ENCODE measurements at regions not wholly inside any gene's neighbourhood (a gene's known extent, or its start where the extent isn't known, plus 50 kb on each side); places are given as distances from the start of the nearest gene placed in this dataset.
A peak's percentile ranks its signal among the peaks of the same experiment; 100 is the strongest.

DNA sequence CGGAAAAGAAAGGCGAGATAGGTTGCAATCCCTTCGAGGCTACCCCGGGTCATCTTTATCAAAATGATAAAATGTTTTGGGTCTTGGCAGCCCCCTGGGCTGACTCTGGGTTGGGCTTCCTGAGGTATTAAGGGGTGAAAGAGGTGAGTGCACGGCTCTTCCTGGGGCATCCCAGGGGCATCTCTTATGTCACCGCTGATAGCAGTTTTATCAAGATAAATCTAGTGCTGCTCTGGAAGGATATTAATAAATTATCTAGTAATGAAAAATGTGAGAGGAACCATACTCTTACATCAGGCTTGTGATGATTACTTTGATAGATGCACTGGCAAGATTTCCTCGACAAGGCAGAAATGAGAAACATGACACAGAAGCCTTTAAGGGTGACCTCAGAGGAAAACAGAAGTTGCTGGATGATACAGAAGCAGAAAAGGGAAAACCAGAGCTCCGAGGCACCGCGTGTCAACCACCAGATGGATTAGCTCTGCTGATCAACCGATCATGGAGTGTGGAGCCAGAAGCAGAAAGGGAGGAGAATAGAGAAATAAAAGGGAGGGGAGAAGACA is 491.3 kb downstream of the TMEM114 start:
- H3K27me3 ChIP-seq (ENCODE audit: control insufficient read depth in 5 of 5, insufficient read depth in 4 of 5, low read length in 5 of 5) = no peaks in the 10 kb centered on the region
- no peaks in the 10 kb centered on the region for H3K4me1 ChIP-seq (ENCODE audit: control insufficient read depth in 5 of 5, insufficient read depth in 5 of 5, low read length in 5 of 5)

DNA sequence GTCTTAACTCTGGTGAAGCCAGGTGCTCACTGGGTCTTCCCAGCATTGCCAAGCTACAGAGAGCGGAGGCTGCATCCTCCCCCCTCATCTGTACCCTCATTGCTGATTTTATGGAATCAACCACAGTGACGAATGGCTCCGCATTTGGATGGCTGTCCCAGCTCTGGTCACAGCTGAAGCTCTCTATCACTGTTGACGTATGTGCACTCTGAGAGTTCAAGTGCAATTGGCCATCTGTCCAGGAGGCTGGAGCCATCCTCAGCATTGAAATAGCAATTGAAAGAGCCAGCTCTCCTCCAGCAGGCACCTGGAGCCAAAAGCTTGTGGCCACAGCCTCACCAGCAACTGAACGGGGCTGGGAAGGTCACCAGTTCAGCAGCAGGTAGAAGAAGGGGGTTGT is 494.1 kb downstream of the TMEM114 start:
- Histone ChIP-seq H3K27ac (ENCODE audit: low read depth, low read length) (no peak overlapping the region), H3K4me3 (ENCODE audit: low read depth in 1 of 5, low read length in 5 of 5) (no peak overlapping the region), H3K36me3 (ENCODE audit: control insufficient read depth in 5 of 5, insufficient read depth in 5 of 5, low read length in 5 of 5) (no peaks in the 10 kb centered on the region), H3K27me3 (ENCODE audit: control insufficient read depth in 5 of 5, insufficient read depth in 4 of 5, low read length in 5 of 5) (no peaks in the 10 kb centered on the region), H3K4me1 (ENCODE audit: control insufficient read depth in 5 of 5, insufficient read depth in 5 of 5, low read length in 5 of 5) (no peaks in the 10 kb centered on the region), H3K9me3 (ENCODE audit: control insufficient read depth in 5 of 5, low read length in 5 of 5) (peaks cover 0 to 12% (median 0%) of the 10 kb centered on the region in 5 donors), H3K9ac (ENCODE audit: low read length in 5 of 5) (no peak overlapping the region)

More for the DNA sequence above, 491.3 kb downstream of the TMEM114 start:
- Histone ChIP-seq H3K36me3 (ENCODE audit: control insufficient read depth in 5 of 5, insufficient read depth in 5 of 5, low read length in 5 of 5) (no peaks in the 10 kb centered on the region), H3K4me3 (ENCODE audit: low read depth in 1 of 5, low read length in 5 of 5) (no peak overlapping the region), H3K27ac (ENCODE audit: low read depth, low read length) (no peak overlapping the region), H3K9me3 (ENCODE audit: control insufficient read depth in 5 of 5, low read length in 5 of 5) (peaks cover 0 to 13% (median 0%) of the 10 kb centered on the region in 5 donors), H3K9ac (ENCODE audit: low read length in 5 of 5) (no peak overlapping the region)

DNA sequence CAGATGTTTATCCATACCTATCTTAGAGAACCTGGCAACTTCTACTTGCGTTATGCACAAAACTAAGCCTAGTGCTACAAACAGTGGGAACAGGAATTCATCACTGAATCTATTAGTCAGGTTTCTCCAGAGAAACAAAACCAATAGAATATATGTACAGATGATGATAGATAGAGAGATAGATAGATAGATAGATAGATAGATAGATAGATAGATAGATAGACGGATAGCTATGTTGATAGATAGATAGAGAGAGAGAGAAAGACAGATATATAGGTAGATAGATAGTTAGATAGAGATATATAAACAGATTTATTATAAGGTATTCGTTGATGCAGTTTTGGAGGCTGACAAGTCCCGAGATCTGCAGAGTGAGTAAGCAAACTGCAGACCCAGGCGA is 495.6 kb downstream of the TMEM114 start:
- Histone ChIP-seq H3K27me3 (ENCODE audit: control insufficient read depth in 5 of 5, insufficient read depth in 4 of 5, low read length in 5 of 5) (no peaks in the 10 kb centered on the region), H3K4me1 (ENCODE audit: control insufficient read depth in 5 of 5, insufficient read depth in 5 of 5, low read length in 5 of 5) (no peaks in the 10 kb centered on the region), H3K4me3 (ENCODE audit: low read depth in 1 of 5, low read length in 5 of 5) (no peak overlapping the region), H3K27ac (ENCODE audit: low read depth, low read length) (no peak overlapping the region), H3K9me3 (ENCODE audit: control insufficient read depth in 5 of 5, low read length in 5 of 5) (peaks cover 0 to 10% (median 0%) of the 10 kb centered on the region in 5 donors), H3K36me3 (ENCODE audit: control insufficient read depth in 5 of 5, insufficient read depth in 5 of 5, low read length in 5 of 5) (no peaks in the 10 kb centered on the region), H3K9ac (ENCODE audit: low read length in 5 of 5) (no peak overlapping the region)

DNA sequence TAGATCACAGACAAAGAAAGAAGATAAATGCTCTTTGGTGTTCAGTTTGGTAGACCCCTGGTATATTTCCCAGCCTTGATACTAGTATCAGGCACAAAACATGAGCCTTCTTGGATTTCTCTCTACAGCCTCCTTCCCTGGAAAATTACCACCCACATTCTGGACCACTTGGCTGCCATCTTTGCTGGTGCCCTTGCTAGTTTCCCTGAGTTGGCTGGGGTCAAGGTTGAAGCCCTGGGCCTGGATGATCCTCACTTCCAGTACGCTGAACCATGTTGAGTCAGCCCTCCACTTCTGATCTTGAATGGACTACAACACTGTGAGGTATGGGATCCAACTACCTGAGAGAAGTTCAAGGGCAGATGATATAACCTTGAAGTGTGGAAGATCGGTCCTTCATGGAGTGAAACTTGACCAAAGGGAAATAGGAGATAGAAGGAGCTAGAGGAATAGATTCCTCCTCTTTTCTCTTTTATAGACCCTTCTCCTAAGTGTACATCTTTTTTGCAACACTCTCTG is 501.4 kb downstream of the TMEM114 start:
- Histone ChIP-seq H3K9ac (ENCODE audit: low read length in 5 of 5) (no peak overlapping the region), H3K27ac (ENCODE audit: low read depth, low read length) (no peak overlapping the region), H3K27me3 (ENCODE audit: control insufficient read depth in 5 of 5, insufficient read depth in 4 of 5, low read length in 5 of 5) (no peaks in the 10 kb centered on the region), H3K4me3 (ENCODE audit: low read depth in 1 of 5, low read length in 5 of 5) (no peak overlapping the region), H3K9me3 (ENCODE audit: control insufficient read depth in 5 of 5, low read length in 5 of 5) (peaks cover 0 to 6% (median 0%) of the 10 kb centered on the region in 5 donors), H3K4me1 (ENCODE audit: control insufficient read depth in 5 of 5, insufficient read depth in 5 of 5, low read length in 5 of 5) (no peaks in the 10 kb centered on the region), H3K36me3 (ENCODE audit: control insufficient read depth in 5 of 5, insufficient read depth in 5 of 5, low read length in 5 of 5) (no peaks in the 10 kb centered on the region)

DNA sequence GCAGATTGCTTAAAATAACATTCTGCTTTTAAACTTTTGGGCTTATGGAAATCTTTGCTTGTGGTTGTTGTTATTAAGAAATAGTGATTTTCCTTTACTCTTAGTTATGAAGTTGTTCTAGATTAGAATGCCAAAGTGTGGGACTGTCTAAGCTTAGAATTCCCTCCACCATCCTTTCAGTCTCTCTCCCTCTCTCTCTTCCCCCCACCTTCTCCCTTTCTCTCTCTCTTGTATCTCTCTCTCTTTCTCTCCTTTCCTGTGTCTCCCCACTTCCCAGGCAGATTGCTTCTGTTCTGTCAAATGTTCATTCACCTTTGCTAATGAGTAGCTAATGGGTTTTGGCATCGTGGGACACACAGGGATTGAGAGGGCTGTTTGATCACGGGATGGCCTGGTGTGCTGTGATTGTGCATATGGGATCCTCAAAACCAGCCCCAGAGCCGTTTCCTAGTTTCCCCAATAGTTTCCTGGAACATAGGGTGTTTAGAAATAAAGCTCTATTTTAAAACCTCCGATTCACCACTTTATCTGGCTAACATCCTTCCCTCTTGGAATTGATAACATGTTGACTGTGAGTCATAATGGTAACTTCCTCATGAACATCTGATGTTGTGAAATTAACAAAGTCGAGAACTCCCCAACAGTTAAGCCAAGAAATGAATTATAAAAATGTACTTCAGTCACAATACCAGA is 502.6 kb downstream of the TMEM114 start:
- Histone ChIP-seq H3K27ac (ENCODE audit: low read depth, low read length) (peak overlapping the region; percentile 42), H3K9ac (ENCODE audit: low read length in 5 of 5) (no peak overlapping the region), H3K4me1 (ENCODE audit: control insufficient read depth in 5 of 5, insufficient read depth in 5 of 5, low read length in 5 of 5) (no peaks in the 10 kb centered on the region)

DNA sequence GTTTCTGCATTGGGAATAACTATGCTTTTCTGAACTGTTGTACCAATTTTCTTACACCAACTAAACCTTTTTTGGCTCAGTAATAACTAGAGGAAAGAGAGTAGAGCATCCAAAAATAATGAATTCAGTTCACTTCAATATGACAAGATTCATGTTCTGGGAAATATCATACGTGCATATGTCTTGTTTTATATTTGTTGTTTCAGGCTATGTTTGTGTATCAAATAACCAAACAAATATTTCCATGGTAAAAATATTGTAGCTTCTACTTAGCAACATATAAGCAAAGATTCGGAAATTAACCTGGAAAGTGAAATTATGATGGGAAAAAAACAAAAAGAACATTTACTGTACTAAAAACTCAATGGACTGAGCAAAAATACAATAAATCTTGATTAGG is 503.2 kb downstream of the TMEM114 start:
- no peak overlapping the region for H3K4me3 ChIP-seq (ENCODE audit: low read depth in 1 of 5, low read length in 5 of 5)
- H3K9me3 ChIP-seq (ENCODE audit: control insufficient read depth in 5 of 5, low read length in 5 of 5) = peaks cover 0 to 6% (median 0%) of the 10 kb centered on the region in 5 donors
- peak overlapping the region; percentile 42 for H3K27ac ChIP-seq (ENCODE audit: low read depth, low read length)
- H3K4me1 ChIP-seq (ENCODE audit: control insufficient read depth in 5 of 5, insufficient read depth in 5 of 5, low read length in 5 of 5) = no peaks in the 10 kb centered on the region
- H3K9ac ChIP-seq (ENCODE audit: low read length in 5 of 5) = no peak overlapping the region
- H3K27me3 ChIP-seq (ENCODE audit: control insufficient read depth in 5 of 5, insufficient read depth in 4 of 5, low read length in 5 of 5) = no peaks in the 10 kb centered on the region
- no peaks in the 10 kb centered on the region for H3K36me3 ChIP-seq (ENCODE audit: control insufficient read depth in 5 of 5, insufficient read depth in 5 of 5, low read length in 5 of 5)

More for the DNA sequence above, 502.6 kb downstream of the TMEM114 start:
- H3K9me3 ChIP-seq (ENCODE audit: control insufficient read depth in 5 of 5, low read length in 5 of 5) = peaks cover 0 to 6% (median 0%) of the 10 kb centered on the region in 5 donors
- H3K27me3 ChIP-seq (ENCODE audit: control insufficient read depth in 5 of 5, insufficient read depth in 4 of 5, low read length in 5 of 5) = no peaks in the 10 kb centered on the region
- H3K4me3 ChIP-seq (ENCODE audit: low read depth in 1 of 5, low read length in 5 of 5) = no peak overlapping the region
- no peaks in the 10 kb centered on the region for H3K36me3 ChIP-seq (ENCODE audit: control insufficient read depth in 5 of 5, insufficient read depth in 5 of 5, low read length in 5 of 5)

DNA sequence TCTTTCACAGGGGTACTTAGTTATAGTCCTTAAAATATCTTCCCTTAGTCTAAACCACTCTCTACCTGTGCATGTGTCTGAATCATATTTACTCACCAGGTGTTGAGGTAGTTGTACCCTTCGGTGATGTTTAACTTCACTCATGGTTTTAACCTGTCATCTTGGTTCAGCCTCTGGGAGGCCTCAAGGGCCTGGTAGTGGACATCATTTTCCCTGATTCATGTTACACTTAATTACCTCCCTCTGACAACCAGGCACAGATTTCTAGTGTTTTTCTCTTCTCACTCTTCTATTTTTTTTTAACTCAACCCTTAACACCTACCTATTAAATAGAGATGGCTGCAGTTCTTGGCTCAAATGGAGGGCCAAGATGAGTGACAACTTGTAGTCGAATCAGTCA is 505.4 kb downstream of the TMEM114 start:
- H3K4me3 ChIP-seq (ENCODE audit: low read depth in 1 of 5, low read length in 5 of 5) = no peak overlapping the region
- no peak overlapping the region for H3K27ac ChIP-seq (ENCODE audit: low read depth, low read length)
- H3K27me3 ChIP-seq (ENCODE audit: control insufficient read depth in 5 of 5, insufficient read depth in 4 of 5, low read length in 5 of 5) = no peaks in the 10 kb centered on the region
- H3K4me1 ChIP-seq (ENCODE audit: control insufficient read depth in 5 of 5, insufficient read depth in 5 of 5, low read length in 5 of 5) = no peaks in the 10 kb centered on the region
- H3K36me3 ChIP-seq (ENCODE audit: control insufficient read depth in 5 of 5, insufficient read depth in 5 of 5, low read length in 5 of 5) = no peaks in the 10 kb centered on the region
- H3K9me3 ChIP-seq (ENCODE audit: control insufficient read depth in 5 of 5, low read length in 5 of 5) = peaks cover 0 to 6% (median 0%) of the 10 kb centered on the region in 5 donors
- H3K9ac ChIP-seq (ENCODE audit: low read length in 5 of 5) = no peak overlapping the region

DNA sequence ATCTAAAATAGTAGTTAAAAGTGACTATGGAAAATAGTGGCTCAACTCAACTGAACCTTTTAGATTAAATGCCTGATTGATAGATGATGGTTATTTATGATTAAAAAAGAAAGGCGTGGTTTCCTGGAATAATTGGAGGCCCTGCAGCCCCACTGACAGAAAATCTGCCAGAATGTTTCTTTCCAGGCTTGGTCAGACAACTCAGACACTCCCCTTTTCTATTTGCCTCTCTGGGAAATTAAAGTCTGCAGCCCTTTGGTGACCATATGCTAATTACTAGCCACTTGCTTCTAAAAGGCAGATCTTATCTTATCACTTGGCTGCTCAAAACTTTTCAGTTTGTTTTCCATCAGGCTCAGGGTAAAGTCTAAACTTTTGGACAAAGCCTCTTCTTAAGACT is 506.0 kb downstream of the TMEM114 start:
- H3K4me1 ChIP-seq (ENCODE audit: control insufficient read depth in 5 of 5, insufficient read depth in 5 of 5, low read length in 5 of 5) = no peaks in the 10 kb centered on the region
- no peak overlapping the region for H3K27ac ChIP-seq (ENCODE audit: low read depth, low read length)
- H3K36me3 ChIP-seq (ENCODE audit: control insufficient read depth in 5 of 5, insufficient read depth in 5 of 5, low read length in 5 of 5) = no peaks in the 10 kb centered on the region
- H3K4me3 ChIP-seq (ENCODE audit: low read depth in 1 of 5, low read length in 5 of 5) = no peak overlapping the region
- H3K9ac ChIP-seq (ENCODE audit: low read length in 5 of 5) = no peak overlapping the region
- H3K27me3 ChIP-seq (ENCODE audit: control insufficient read depth in 5 of 5, insufficient read depth in 4 of 5, low read length in 5 of 5) = no peaks in the 10 kb centered on the region
- peaks cover 0 to 4% (median 0%) of the 10 kb centered on the region in 5 donors for H3K9me3 ChIP-seq (ENCODE audit: control insufficient read depth in 5 of 5, low read length in 5 of 5)

DNA sequence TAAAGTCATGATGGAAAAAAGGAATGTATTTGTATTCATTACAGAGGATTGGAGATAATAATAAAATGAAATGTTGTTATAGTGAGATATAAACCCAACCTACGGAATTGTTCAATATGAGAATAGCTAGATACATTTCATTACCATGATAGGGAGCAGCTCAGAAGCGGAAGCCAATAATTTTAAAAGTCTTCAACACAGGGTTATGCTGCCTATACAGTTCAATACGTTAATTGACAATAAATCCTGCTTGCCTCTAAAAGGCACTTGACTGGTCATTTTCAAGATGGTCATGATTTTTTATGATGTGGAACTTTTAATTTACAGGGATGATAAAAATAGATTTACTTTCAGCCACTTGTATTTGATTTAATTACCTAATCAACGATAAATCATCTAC is 506.8 kb downstream of the TMEM114 start:
- H3K27me3 ChIP-seq (ENCODE audit: control insufficient read depth in 5 of 5, insufficient read depth in 4 of 5, low read length in 5 of 5) = no peaks in the 10 kb centered on the region
- no peak overlapping the region for H3K27ac ChIP-seq (ENCODE audit: low read depth, low read length)
- no peak overlapping the region for H3K4me3 ChIP-seq (ENCODE audit: low read depth in 1 of 5, low read length in 5 of 5)
- H3K4me1 ChIP-seq (ENCODE audit: control insufficient read depth in 5 of 5, insufficient read depth in 5 of 5, low read length in 5 of 5) = no peaks in the 10 kb centered on the region
- H3K36me3 ChIP-seq (ENCODE audit: control insufficient read depth in 5 of 5, insufficient read depth in 5 of 5, low read length in 5 of 5) = no peaks in the 10 kb centered on the region
- H3K9me3 ChIP-seq (ENCODE audit: control insufficient read depth in 5 of 5, low read length in 5 of 5) = peaks cover 0 to 2% (median 0%) of the 10 kb centered on the region in 5 donors
- H3K9ac ChIP-seq (ENCODE audit: low read length in 5 of 5) = no peak overlapping the region

DNA sequence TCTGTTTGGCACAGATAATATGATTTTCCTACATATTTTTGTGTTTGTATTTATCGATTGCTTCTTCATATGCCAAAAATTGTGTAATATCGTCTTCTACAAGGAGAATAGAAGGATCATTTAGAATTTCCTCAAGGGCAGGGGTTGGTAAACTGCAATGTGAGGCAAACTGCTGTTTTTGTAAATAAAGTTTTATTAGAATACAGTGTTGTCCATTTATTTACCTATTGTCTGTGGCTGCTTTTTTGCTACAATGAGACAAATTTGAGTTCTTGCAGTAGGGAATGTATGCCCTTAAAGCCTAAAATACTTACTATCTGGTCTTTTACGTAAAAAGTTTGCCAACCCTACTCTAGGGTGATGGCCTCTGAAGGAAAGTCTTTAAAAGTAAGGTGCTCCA is 509.5 kb downstream of the TMEM114 start:
- peaks cover 0 to 3% (median 0%) of the 10 kb centered on the region in 5 donors for H3K9me3 ChIP-seq (ENCODE audit: control insufficient read depth in 5 of 5, low read length in 5 of 5)

More for the DNA sequence above, 509.5 kb downstream of the TMEM114 start:
- Histone ChIP-seq H3K36me3 (ENCODE audit: control insufficient read depth in 5 of 5, insufficient read depth in 5 of 5, low read length in 5 of 5) (no peaks in the 10 kb centered on the region), H3K27me3 (ENCODE audit: control insufficient read depth in 5 of 5, insufficient read depth in 4 of 5, low read length in 5 of 5) (no peaks in the 10 kb centered on the region), H3K9ac (ENCODE audit: low read length in 5 of 5) (no peak overlapping the region), H3K4me3 (ENCODE audit: low read depth in 1 of 5, low read length in 5 of 5) (no peak overlapping the region), H3K4me1 (ENCODE audit: control insufficient read depth in 5 of 5, insufficient read depth in 5 of 5, low read length in 5 of 5) (no peaks in the 10 kb centered on the region), H3K27ac (ENCODE audit: low read depth, low read length) (no peak overlapping the region)

Data from subcutaneous abdominal adipose tissue (tissue), 5 donors.